NCI-H2171 treated with DMSO at 0.1 percent for 48 hours (cell line): ENCODE measurements at regions not wholly inside any gene's neighbourhood (a gene's known extent, or its start where the extent isn't known, plus 50 kb on each side); places are given as distances from the start of the nearest gene placed in this dataset.

Experiments used
- DNase-seq: peaks from one replicate; lab custom pipeline; 2025; lab: John Stamatoyannopoulos, UW

DNA sequence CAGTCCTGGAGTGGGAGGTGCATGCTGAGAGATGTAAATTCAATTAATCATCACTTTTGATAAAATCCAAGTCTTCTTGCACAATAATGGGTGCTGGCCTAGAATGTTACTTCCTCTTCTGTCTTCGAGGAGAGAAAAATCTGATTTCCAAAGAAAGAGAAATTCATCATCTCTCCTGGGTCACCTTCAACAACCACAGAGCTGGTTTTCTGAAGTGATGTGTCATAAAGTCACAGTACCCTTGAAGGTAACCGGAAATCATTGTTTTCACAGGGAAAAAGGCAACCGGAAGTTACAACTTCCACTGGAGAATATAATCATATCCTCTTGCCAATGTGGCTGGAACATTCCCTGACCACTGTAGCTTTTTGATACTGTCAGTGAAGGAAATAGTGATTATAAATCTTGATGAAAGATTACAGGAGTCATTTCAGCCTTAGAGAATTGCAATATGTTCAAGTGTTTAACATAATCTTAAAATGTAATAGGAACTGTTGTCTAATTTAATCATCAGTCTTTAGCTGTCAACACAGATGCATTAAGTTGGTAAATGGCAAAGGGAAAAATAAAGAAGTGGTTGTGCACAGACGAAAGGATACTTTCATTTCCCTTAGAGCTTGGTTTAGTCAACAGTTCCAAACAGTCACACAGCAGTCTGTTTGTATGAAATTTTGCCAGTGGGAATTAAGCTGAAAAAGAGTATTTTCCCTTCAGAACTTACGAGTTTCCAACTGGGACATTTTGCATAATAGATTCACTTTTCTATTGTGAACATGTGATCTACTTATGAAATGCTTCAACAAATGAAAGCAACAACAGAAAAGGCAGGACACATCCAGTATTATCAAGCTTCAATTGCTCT, 106.5 kb upstream of the SLC4A7 start:
- DNase-seq, result no peak

DNA sequence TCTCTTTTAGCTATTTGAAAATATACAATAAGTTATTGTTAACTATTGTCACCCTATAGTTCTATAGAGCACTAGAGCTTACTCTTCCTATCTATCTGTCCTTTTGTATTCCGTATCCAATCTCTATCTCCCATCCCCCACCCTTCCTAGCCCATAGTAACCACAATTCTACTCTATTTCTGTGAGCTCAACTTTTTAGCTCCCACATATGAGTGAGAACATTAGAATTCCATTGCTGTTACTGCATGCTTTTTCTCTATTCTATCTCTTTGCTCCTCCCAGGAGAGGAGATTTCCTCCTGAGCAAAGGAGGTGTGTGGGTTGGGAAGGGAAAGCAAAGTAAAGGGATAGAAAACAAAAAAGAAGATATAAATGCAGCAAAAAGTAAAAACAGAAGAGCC, 105.6 kb upstream of the SLC4A7 start:
- no peak for DNase-seq

DNA sequence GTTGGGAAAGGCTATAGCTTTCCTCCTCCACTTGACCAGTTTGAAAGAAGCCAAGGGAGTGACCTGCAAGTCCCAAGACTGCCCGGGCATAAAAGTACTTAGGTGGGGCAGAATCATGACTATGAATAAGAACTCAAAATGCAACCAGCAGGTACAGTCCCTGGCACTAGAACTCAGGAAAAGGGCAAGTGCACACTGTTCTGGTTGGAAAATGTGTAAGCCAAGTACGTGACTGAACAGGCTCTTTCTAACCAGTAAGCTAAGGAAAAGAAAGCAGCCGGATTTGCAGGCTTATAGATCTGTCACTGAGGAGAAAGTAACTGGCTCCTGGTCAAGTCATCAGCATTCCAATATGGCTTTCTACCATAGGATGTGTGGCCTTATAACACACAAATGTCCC, 101.2 kb upstream of the SLC4A7 start:
- DNase-seq, result no peak

GRCh38 chr3:27584874-27585273, 100.7 kb upstream of the SLC4A7 start:
- DNase-seq, result no peak

- no peak for DNase-seq
Measured at GRCh38 chr3:27581852-27582251, 97.7 kb upstream of the SLC4A7 start.

GRCh38 chr3:27578032-27578431, 93.8 kb upstream of the SLC4A7 start:
- no peak for DNase-seq

- no peak for DNase-seq
Measured at GRCh38 chr3:27577504-27577903, 93.3 kb upstream of the SLC4A7 start.

DNA sequence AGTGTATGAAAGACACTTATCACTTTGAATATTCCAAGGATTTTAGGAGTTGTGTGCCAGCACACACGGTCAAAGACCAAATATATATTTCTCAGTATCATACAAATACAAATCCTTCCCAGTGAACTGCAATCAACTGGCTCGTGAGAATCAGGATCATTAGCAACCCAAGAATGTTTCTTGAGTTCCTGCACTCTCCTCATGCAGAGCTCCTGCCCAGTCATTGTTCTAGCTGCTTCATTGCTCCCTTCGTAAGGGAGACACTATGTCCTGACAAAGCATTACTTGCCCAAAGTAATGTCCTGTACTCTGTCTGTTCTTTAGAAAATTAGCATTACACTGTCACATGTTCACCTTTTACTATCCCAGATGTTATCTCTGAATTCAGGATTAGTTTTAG, 92.0 kb upstream of the SLC4A7 start:
- no peak for DNase-seq

DNA sequence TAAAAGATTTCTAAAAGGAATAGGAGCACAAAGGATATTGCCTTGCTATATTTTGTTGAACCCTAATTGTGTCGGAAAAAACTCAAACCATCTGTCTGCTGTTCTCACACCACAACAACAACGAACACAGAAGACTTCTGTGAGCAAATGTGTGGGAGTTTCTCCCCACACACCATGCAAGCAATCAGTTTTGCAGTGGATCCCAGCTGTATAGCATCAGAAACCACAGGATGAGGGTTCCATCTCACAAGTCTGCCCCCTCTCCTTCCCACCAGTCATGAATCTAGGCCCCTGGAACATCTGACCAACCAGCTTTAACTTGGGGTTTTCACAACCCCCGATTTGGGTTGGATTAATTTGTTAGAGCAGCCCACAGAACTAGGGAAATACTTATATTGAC, 91.3 kb upstream of the SLC4A7 start:
- no peak for DNase-seq

DNA sequence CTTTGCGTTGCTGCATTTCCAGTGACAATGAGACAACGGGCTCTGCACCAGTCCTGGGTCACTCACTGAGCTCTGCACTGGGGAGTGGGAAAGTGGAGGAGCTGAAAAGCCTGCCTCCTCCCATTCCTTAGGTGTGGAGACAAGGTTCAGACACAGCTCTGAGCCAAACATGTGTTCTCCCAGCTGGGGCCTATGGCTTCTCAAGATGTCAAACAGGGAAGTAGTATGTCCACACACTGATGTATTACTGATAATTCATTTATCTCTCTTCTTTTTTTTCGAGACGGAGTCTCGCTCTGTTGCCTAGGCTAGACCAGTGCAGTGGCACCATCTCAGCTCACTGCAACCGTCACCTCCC, 90.2 kb upstream of the SLC4A7 start:
- no peak for DNase-seq

DNA sequence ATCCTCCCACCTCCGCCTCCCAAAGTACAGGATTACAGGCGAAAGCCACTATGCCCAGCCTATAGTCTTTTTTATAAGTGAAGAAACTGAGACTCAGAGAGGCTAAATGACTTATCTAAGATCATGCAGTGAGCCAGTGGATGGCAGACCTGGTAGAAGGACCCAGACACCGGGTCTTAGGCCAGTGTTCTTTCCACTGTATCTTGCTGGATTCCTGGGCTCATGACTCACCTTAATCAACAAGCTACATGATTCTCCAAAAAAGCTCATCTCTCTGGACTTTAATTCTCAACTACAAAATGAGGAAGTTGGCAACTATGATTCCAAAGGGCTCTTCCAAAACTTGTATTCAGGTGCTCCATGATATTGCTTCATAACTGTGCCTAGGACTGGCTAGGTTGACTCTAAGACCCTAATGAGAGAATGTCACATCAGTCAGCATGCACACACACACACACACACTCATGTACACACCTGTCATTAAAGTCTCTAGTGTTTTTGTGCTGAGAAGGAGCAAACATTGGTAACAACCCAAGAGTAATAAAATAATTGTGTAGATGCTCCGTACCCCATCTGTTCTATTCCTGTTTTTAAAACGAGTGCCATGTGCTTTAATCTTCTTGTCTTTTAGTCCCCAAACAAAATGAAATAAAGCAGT, 89.7 kb upstream of the SLC4A7 start:
- DNase-seq, result peak; percentile 4

- peak; percentile 35 for DNase-seq
Measured at GRCh38 chr3:27573138-27573537, 89.0 kb upstream of the SLC4A7 start.

DNA sequence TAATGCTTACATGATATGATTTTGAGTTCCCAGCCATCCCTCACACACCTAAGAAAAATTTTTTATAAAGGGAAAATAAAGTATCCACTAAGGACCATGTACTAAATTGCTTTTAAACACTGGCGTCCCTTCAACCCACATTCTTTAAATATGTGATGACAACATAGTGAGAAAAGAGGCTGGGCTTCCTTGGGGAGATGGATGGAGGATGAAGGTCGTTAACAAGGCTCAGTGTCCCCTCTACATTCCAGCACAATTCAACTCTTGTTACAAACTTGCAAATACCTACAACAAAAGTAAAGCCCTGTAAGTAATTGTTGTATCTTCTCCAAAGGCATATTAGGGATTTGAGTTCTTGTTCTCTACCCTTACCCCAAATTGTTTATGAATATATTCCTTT, 87.2 kb upstream of the SLC4A7 start:
- DNase-seq, result no peak

DNA sequence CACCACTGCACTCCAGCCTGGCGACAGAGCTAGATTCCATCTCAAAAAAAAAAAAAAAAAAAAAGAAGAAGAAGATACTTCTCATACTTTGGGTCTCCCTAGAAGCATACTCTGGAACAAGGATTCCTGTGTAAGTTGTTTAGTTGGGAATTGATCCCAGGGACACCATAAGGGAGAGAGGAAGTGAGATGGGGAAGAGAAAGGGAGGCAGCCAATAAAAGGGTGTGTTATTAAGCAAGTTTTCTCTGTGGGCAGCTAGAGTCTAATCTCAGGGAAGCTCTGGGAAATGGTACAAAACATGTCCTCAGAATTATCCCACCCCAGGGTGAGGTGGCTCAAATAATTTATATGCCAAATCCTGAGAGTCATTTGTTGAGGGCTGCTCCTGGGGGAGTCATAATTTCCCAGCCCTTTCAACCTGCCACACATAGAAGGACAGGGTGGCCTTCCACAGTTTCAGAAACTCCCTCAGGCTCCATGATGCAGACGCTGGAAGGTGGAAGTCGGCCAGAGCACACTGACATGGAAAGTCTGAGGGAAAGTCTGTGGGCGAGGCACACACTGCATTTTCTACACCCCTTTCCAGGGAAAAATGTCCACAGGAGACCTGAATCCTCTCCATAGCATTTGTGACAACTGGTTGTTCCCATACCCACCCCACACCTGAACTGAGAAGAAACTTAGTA, 86.4 kb upstream of the SLC4A7 start:
- DNase-seq, result no peak

- DNase-seq, result peak; percentile 72
Measured at GRCh38 chr3:27568393-27568792, 84.2 kb upstream of the SLC4A7 start.

DNA sequence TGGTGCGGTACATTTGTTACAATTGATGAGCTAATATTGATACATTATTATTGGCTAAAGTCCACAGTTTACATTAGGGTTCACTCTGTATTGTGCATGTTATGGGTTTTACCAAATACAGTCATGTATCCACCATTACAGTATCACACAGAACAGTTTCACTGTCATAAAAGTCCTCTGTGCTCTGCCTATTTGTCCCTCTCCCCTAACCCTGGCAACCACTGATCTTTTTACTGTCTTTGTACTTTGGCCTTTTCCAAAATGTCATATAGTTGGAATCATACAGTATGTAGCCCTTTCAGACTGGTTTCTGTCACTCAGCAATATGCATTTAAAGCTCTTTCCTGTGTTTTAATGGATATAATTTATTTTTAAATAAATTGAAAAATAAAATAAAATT, 83.1 kb upstream of the SLC4A7 start:
- DNase-seq, result no peak

GRCh38 chr3:27565201-27565852, 81.1 kb upstream of the SLC4A7 start:
- DNase-seq, result no peak

GRCh38 chr3:27561576-27561975, 77.4 kb upstream of the SLC4A7 start:
- no peak for DNase-seq

- no peak for DNase-seq
Measured at GRCh38 chr3:27560484-27561056, 76.4 kb upstream of the SLC4A7 start.

DNA sequence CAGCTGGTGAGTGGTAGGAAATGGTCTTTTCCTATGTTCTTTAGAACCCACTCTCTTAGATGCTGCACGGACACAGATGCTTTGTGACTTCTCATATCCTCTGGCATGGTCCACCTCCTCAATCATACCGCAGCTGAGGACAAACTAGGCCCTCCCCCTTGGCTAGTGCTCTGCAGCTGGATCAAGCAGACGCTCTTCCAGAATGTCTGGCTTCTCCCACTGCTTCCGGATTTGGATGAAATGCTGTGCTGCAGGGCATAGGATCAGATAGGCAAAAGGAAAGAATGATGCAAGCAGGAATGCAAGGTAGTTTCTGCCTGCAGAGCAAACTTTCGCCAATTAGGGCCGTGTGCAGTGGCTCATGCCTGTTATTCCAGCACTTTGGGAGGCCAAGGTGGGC, 75.7 kb upstream of the SLC4A7 start:
- no peak for DNase-seq

GRCh38 chr3:27559381-27559780, 75.2 kb upstream of the SLC4A7 start:
- no peak for DNase-seq

GRCh38 chr3:27557411-27557810, 73.2 kb upstream of the SLC4A7 start:
- DNase-seq, result no peak
